Endothelial cell of hepatic sinusoid (primary cell): ENCODE measurements at regions not wholly inside any gene's neighbourhood (a gene's known extent, or its start where the extent isn't known, plus 50 kb on each side); places are given as distances from the start of the nearest gene placed in this dataset.
"Not testable (repeated sequence)": the region's sequence is repeated elsewhere in the genome, so short reads cannot be mapped to it uniquely, and the experiment has no call there.

ENCODE experiments used
- in situ Hi-C: cut with HindIII; loops from 2 replicates; pipeline ENCODE4 v1.10.0; 2017; ENCODE audit warnings: low sequenced_read_pairs

DNA sequence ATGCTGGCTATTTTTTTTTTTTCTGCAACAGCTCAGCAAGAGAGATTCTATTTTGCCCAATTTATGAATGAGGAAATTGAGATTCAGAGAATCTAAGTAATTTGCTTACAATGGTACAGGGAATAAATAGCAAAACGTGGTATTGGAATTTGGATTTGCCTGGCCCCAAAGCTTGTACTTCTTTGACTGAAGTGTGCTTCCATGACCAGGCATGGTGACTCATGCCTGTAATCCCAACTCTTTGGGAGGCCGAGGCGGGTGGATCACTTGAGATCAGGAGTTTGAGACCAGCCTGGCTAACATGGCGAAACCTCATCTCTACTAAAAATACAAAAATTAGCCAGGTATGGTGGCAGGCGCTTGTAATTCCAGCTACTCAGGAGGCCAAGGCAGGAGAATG lies 591.1 kb downstream of the CSNK1G3 start:
- in situ Hi-C loops: not testable (repeated sequence)

- in situ Hi-C loops: no loop called here
Observed at GRCh38 chr5:124102486-124102885, 590.5 kb downstream of the CSNK1G3 start.

- in situ Hi-C loops: no loop called here
Observed at GRCh38 chr5:124093658-124094057, 581.7 kb downstream of the CSNK1G3 start.

GRCh38 chr5:124090115-124090514 lies 578.1 kb downstream of the CSNK1G3 start:
- in situ Hi-C loops: no loop called here

- in situ Hi-C loops: no loop called here
Observed at GRCh38 chr5:124089578-124089977, 577.6 kb downstream of the CSNK1G3 start.

- in situ Hi-C loops: no loop called here
Observed at GRCh38 chr5:124088289-124089032, 576.5 kb downstream of the CSNK1G3 start.

DNA sequence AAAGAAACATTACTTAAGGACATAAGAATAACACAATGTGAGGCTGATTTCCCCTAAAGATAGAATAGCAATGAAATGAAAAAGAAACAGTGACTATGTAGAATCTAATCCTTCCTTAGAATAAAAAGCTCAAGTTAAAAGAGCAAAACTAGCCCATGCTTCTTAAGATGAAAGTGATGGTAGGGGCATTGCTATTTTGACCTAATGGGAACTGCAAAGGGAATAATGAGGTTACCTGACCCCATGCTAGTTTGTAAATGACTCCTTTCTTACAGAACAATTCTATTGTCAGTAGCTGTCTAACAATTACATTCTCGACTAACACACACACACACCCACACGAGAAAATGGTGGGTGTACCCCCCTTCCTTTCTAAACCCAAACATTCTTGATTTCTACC lies 575.8 kb downstream of the CSNK1G3 start:
- in situ Hi-C loops: no loop called here

DNA sequence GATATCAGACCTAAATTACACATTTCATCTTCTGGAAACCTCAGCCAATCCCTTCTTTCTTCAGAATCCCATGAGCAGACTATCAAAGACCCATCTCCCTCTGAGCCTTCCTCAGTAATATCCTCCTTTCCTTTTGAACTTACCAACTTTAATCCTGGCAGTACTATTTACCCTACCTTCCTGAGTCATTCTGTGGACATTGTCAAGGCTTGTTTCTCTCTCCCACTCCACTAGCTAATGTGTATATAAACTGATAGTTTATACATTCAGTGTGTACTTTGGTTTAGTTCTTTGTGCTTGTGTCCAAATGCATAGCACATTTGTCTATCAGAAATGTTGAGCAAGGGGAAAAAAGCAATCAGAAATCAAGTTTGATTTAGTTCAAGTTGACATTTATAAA lies 568.3 kb downstream of the CSNK1G3 start:
- in situ Hi-C loops: no loop called here

DNA sequence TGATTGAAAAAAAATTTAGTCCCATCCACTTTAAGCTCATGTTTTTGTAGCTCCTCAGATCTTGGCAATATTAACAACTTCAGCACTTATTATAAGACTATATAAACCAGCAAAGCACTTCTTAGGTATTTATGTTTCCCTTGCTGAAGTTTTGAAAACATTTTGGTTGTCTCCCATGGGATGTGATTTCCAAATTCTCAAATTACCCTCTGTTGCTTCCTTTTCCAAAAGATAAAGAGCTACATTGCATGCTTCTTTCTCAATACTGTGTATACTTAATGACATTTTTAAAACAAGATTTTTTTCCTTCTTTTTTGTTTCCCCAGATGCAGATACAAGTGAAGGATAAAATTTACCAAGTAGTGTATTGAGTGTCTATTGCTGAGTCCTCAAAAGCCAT lies 567.1 kb downstream of the CSNK1G3 start:
- in situ Hi-C loops: no loop called here

DNA sequence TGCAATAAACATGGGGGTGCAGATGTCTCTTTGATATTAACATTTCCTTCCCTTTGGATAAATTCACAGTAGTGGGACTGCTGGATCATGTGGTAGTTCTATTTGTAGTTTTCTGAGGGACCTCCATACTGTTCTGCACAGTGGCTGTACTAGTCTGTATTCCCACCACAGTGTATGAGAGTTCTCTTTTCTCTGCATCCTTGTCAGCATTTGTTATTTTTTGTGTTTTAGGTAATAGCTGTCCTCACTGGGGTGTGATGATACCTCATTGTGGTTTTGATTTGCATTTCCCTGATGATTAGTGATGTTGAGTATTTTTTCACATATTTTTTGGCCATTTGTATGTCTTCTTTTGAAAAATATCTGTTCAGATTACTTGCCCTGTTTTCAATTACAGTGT lies 562.5 kb downstream of the CSNK1G3 start:
- in situ Hi-C loops: no loop called here

DNA sequence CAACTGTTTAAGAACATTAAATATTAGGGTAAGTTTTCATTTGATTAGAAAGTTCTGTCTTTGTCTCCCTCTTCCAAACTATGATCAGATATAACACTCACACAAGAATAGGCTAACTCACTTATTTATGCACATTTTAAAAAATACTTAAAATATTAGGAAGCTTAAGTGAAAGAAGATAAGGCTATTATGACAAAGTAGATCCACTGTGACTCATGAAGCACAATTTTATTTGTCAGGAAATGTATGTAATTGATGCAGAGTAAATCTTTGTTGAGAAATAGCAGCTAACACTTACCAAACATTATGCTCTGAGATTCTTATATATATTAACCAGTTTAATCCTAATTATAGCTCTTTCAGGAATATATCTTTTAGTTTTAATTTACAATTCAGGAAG lies 560.6 kb downstream of the CSNK1G3 start:
- in situ Hi-C loops: no loop called here

GRCh38 chr5:124071039-124071438 lies 559.1 kb downstream of the CSNK1G3 start:
- in situ Hi-C loops: no loop called here

DNA sequence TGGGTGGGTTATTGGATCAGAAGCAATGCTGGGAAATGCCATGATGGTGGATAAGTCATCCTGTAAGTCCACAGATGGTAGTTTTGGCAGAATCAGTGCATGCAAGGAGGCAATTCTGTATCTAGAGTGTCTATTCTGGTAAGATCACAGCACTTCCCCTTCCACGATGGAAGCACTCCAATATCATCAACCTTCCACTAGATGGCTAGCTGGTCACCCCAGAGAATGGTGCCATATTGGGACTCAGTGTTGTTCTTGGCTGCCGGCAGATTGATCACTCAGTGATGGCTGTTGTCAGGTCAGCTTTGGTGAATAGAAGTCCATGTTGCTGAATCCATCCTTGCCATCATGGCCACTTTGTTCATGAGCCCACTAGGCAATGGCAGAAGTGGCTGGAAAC lies 553.5 kb downstream of the CSNK1G3 start:
- in situ Hi-C loops: no loop called here

GRCh38 chr5:124064956-124065355 lies 553.0 kb downstream of the CSNK1G3 start:
- in situ Hi-C loops: no loop called here

DNA sequence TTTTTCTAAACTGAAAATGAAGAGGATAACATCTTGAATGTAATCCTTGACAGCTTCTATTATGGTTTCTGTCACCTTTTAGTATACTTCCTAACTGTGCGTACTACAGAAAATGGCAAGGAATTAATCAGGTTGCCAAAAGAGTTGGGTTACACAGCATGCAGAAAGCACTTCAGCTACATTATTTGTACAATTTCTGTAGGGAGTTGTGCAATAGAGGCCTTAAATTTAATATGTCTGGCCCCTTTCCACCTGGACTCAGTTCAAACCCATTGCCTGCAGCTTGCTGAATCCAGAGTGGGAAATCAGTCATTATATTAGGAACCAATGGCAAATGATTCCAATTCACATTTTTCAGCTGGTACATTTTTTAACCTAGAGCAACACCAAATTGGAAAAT lies 549.7 kb downstream of the CSNK1G3 start:
- in situ Hi-C loops: no loop called here

GRCh38 chr5:124061068-124061430 lies 549.1 kb downstream of the CSNK1G3 start:
- in situ Hi-C loops: no loop called here

DNA sequence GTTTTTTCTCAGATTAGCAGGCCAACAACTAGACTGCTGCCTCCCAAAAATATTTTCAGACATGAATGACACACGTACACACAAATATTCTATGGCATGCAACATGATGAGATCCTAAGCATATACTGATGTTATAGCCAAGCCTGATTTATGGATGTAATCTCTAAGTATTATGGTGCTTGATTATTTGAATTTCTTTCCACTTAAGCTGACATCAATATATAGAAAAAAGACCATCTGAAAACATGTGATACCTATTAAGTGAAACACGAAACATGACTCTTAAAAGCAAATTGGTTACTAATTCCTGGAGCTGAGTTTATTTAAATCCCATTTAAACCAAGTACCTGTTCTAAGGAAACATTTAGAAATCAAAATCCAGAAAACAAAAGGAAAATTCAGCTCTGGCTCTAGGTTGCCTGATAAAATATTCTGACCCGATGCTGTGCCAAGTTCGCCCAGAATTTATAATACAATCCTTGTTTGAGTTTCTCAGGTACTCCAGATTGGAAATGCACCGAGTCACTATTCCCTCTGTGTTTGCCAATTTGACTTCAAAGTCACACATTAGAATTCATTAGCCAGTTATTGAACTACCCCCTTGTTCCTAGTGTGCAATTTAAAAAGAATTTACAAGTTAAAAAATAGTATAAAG lies 548.6 kb downstream of the CSNK1G3 start:
- in situ Hi-C loops: no loop called here

GRCh38 chr5:124060011-124060410 lies 548.0 kb downstream of the CSNK1G3 start:
- in situ Hi-C loops: no loop called here

DNA sequence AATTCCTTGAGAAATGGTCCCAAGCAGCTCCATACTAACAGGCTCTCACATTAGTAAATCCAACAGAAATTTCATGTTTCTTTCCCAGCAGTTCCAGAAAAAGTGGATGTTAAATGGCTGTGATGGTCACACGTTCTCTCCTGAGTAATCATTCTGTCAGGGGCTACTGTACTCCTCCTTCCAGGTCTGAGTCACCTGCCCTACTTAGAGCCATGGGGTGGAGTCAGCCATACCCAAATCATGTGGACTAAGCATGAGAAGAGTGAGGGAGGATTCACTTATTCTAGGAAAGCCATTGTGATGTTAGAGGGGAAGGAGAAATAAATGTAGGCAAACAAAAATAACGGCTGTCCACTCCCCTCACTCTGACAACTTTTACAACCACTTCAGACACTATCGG lies 547.2 kb downstream of the CSNK1G3 start:
- in situ Hi-C loops: no loop called here

GRCh38 chr5:124057724-124058231 lies 545.8 kb downstream of the CSNK1G3 start:
- in situ Hi-C loops: no loop called here

GRCh38 chr5:124056991-124057723 lies 545.2 kb downstream of the CSNK1G3 start:
- in situ Hi-C loops: no loop called here
